NCI-H1092 (cell line): ENCODE measurements at regions not wholly inside any gene's neighbourhood (a gene's known extent, or its start where the extent isn't known, plus 50 kb on each side); places are given as distances from the start of the nearest gene placed in this dataset.
"Not testable (repeated sequence)": the region's sequence is repeated elsewhere in the genome, so short reads cannot be mapped to it uniquely, and the experiment has no call there.

Experiments
- DNase-seq: peaks from one replicate; lab custom pipeline; 2025; lab: John Stamatoyannopoulos, UW

DNA sequence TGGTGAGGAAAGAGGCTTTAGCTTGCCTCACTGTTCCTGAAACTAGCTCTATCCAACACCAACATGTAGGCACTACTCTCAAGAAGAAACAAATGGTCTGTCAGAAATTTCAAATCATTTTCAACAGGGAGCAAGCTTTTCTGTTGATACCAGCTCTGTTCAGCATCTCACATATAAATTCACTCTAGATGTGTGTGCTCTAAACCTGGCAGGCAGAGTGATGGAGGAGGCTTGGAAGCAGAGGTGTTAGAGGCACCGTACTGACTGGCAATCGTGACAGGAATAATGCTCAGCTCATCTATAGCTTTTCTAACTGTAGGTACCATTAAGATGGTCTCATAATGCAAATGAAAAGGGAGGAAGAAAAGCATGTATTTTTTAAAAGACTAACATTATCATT, 597.2 kb upstream of the NECTIN3 start:
- DNase-seq: no peak

DNA sequence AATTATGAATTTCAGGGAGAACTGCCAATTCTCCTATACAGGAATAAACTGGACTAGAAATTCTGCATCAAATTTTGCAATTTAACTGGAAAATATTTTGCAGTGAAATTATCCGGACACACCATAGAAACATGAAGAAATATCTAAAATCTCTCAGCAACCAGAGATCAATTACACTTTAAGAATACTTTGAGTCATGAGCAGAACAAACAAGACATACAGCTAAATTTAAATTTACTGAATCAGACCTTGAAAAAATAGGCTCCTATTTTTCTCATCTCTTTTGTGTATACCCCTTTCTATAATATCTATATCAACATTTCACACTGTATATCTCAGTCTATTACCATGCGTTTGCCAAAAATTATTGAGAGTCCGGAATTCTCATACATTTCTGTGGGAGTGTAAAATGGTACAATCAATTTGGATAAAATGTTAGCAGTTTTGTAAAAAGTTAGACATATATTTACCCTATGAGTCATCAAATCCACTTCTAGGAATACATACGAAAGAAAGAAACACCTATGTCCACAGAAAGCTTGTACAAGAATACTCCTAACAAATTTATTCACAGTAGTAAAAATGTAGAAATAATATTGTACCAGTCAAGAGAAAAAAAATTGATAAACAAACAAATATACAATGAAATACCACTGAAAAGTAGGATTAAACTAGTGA, 593.1 kb upstream of the NECTIN3 start:
- no peak for DNase-seq

DNA sequence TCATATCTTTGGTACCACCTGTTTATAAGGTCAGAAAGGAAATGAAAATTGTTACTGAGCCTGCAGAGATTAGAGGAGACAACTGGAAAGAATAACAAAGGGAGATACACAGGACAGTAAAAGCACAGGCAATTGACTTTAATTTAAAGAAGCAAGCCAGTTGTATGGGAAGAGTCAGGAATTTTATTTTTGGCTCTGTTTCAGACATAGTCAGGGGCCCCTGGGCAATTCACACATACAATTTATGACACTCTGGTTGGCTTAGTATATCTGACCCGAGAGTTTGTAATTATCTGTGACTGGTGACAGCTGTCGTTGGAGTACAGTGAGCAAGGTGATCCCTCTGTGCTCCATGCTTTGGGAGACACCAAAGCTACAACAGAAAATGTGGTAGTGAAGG, 591.9 kb upstream of the NECTIN3 start:
- no peak for DNase-seq

- no peak for DNase-seq
These were observed 586.2 kb upstream of the NECTIN3 start for GRCh38 chr3:110485389-110485788.

DNA sequence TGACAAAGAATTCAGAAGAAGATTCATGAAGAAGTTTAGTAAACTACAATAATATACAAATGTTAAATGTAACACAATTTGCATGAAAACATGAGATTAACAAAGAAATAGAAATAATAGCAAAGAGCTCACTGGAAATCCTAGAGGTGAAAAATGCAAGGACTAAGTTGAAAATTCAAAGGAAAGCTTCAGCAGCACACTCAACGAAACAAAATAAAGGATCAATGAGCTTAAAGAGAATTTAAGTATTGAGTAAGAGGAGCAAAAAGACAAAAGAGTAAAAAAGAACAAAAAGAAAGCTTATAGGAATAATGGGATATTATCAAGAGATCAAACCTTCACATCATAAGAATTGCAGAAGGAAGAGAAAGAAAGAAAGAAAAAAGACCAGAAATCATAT, 583.8 kb upstream of the NECTIN3 start:
- no peak for DNase-seq

GRCh38 chr3:110491413-110491812, 580.2 kb upstream of the NECTIN3 start:
- DNase-seq: no peak

DNA sequence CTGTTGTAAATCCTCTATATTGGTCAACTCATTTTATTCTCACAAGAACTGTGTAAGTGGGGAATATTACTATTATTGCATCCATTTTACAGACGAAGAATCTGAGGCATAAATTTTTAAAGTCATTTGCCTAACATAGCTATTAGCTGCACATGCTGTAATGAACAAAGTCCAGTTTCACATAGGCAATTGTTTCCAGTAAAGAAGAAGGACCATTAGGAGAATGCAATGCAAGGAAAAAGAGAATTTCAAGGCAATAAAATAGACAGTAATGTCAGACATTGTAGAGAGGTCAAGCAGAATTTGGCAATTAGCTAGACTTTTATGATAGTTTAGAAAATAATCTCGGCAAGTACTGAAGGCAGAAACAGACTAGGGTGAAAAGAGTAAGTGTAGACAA, 578.7 kb upstream of the NECTIN3 start:
- no peak for DNase-seq

GRCh38 chr3:110493438-110494092, 578.1 kb upstream of the NECTIN3 start:
- DNase-seq: no peak

- no peak for DNase-seq
These were observed 577.5 kb upstream of the NECTIN3 start for GRCh38 chr3:110494093-110494490.

- DNase-seq: no peak
These were observed 576.9 kb upstream of the NECTIN3 start for GRCh38 chr3:110494728-110495127.

DNA sequence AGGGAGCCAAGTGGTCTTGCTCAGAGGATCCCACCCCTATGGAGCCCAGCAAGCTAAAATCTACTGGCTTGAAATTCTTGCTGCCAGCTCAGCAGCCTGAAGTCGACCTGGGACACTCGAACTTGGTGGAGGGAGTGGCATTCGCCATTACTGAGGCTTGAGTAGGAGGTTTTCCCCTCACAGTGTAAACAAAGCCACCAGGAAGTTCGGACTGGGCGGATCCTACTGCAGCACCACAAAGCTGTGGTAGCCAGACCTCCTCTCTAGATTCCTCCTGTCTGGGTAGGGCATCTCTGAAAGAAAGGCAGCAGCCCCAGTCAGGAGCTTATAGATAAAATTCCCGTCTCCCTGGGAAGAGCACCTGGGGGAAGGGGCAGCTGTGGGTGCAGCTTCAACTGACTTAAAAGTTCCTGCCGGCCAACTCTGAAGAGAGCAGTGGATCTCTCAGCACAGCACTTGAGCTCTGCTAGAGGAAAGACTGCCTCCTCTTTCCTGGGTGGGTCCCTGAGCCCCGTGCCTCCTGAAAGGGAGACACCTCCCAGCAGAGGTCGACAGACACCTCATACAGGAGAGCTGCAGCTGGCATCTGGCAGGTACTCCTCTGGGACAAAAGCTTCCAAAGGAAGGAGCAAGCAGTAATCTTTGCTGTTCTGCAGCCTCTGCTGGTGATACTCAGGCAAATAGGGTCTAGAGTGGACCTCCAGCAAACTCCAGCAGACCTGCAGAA, 576.3 kb upstream of the NECTIN3 start:
- no peak for DNase-seq

DNA sequence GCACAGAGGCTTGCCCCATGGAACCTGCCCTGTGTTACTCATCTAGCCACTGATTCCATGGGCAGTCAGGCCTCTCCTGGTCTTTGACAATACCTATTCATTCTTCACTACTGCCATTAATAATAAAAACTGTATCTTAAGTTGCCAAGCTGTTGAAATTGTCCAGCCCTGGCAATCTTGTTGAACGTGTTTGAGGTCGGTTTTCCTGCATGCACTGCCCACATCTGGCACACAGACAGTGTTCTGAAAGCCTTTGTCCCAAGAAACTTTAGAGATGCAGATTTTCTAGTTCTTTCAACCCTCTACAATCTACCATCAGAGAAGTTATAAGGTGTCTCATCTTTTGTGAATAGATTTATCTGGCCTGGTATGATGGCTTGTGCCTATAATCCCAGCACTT, 567.2 kb upstream of the NECTIN3 start:
- no peak for DNase-seq

DNA sequence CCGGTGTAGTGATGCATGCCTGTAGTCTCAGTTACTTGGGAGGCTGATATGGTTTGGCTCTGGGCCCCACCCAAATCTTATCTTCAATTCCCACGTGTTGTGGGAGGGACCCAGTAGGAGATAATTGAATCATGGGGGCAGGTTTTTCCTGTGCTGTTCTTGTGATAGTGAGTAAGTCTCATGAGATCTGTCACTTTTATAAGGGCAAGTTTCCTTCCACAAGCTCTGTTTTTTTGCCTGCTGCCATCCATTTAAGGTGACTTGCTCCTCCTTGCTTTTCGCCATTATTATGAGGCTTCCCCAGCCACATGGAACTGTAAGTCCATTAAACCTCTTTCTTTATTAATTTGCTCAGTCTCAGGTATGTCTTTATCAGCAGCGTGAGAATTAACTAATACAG, 566.7 kb upstream of the NECTIN3 start:
- DNase-seq: no peak

DNA sequence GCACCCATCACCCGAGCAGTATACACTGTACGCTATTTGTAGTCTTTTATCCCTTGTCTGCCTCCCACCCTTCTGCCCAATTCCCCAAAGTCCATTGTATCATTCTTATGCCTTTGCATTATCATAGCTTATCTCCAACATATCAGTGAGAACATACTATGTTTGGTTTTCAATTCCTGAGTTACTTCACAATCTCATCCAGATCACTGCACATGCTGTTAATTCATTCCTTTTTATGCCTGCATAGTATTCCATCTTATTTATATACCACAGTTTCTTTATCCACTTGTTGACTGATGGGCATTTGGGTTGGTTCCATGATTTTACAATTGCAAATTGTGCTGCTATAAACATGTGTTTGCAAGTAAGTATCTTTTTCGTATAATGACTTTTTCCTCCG, 564.7 kb upstream of the NECTIN3 start:
- no peak for DNase-seq

- not testable (repeated sequence) for DNase-seq
These were observed 564.0 kb upstream of the NECTIN3 start for GRCh38 chr3:110507570-110507969.

DNA sequence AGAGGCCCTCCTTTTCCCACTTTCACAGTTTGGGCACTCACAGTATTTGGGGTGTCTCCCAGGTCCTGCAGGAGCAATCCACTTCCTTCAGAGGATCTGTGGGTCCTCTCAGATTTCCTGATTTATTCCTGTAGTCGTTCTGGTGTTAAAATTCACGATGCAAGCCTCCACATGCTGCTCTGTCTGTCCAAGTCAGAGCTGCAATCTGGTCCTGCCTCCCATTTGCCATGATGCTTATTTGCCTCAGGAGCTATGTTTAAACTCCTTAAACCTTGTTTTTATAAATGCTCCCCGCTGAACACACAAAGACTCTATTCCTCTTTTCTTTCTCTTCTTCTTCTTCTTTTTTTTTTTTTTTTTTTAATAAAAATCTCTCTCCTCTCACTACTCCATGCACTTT, 558.7 kb upstream of the NECTIN3 start:
- no peak for DNase-seq

DNA sequence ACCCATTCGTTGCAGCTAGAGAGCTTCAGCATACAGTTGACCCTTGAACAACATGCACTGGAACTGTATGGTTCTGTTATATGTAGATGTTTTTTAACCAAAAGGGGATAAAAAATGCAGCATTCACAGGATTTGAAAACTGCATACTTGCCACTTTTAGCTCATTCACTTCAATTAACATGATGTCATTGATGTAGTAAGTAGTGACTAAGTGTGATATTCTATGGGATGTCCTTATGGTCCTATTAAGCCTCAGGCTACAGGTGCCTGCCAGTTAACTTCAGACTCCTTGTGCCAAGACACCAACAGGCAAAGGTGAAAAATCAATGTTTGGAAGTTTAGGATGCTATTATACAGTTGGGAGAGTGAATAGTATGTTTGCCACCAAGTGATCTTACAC, 553.6 kb upstream of the NECTIN3 start:
- DNase-seq: no peak

DNA sequence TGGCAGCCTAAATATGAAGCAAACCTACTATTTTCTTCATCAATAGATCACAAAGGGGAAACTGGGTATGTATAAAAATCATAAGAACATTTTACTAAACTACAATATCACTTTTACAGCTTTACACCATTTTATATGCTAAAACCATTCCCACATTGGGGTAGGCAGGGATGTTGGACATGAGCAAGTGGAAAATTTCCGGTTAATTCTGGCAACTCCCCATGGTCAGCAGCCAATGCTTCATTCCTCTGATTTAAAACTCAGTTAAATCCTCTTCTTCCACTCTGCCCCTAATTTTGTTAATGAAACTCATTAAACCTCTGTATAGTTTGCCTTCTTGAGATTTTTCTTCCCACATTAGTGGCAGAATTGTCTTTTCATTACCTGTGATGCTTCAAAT, 552.5 kb upstream of the NECTIN3 start:
- no peak for DNase-seq

DNA sequence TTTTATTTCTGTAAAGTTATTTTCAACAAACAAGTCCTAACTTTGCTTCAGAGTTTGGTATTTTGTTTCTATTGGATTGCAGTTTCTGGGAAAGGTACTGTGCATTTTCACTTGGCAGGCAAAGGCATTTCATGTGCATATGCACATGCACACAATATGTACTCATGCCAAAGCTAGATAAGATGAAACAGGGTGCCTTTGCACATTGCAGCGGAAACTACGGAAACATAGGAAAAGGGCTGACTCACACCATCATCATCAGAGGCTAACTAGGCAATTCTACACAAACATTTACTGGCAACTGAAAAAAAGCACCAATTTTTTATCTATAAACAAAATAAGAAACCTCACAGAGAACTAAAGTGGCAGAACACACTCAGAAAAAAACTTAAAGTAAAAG, 550.6 kb upstream of the NECTIN3 start:
- no peak for DNase-seq

- DNase-seq: not testable (repeated sequence)
These were observed 546.0 kb upstream of the NECTIN3 start for GRCh38 chr3:110525558-110526064.

- DNase-seq: no peak
These were observed 544.6 kb upstream of the NECTIN3 start for GRCh38 chr3:110526777-110527727.
